WTC11 (cell line): ENCODE measurements at regions not wholly inside any gene's neighbourhood (a gene's known extent, or its start where the extent isn't known, plus 50 kb on each side); places are given as distances from the start of the nearest gene placed in this dataset.

Experiments used
- ATAC-seq: fragments of 200-7000 bp; cut with Tn5 transposase; 2 replicates; pipeline ENCODE4 v1.10.0; 2021; ENCODE audit warnings: mild to moderate bottlenecking, moderate library complexity
- CTCF ChIA-PET: fragments of 300-600 bp; sonication (Branson Sonifier 250); formaldehyde crosslinking; loops from one replicate; lab custom pipeline; 2021; ENCODE audit warnings: antibody characterized with exemption; lab: Charles Lee
- POLR2A ChIA-PET: fragments of 350-600 bp; sonication (Branson Sonifier 250); formaldehyde crosslinking; loops from one replicate; lab custom pipeline; 2021; ENCODE audit warnings: antibody characterized with exemption; lab: Charles Lee
- DNase-seq: peaks from one replicate; pipeline ENCODE4 v3.0.0; 2021; ENCODE audit warnings: low spot score
- H3K27ac Mint-ChIP-seq: 2 replicates; pipeline ENCODE4 v1.8.0; 2021; ENCODE audit warnings: mixed read lengths
- H3K27me3 Mint-ChIP-seq: 2 replicates; pipeline ENCODE4 v1.8.0; 2021; ENCODE audit warnings: low read depth, mild to moderate bottlenecking, moderate library complexity, mixed read lengths
- H3K36me3 Mint-ChIP-seq: 2 replicates; pipeline ENCODE4 v1.8.0; 2021; ENCODE audit warnings: mixed read lengths
- H3K4me1 Mint-ChIP-seq: 2 replicates; pipeline ENCODE4 v1.8.0; 2022; ENCODE audit warnings: mixed read lengths
- H3K4me3 Mint-ChIP-seq: 2 replicates; pipeline ENCODE4 v1.8.0; 2021; ENCODE audit warnings: mild to moderate bottlenecking, moderate library complexity, mixed read lengths
- H3K9me3 Mint-ChIP-seq: 2 replicates; pipeline ENCODE4 v1.8.0; 2021; ENCODE audit warnings: mixed read lengths
- ATF3 ChIP-seq: sonication (generic); formaldehyde crosslinking; conservative IDR thresholded peaks from 2 replicates; pipeline ENCODE4 v1.8.1; 2022; ENCODE audit warnings: mild to moderate bottlenecking, missing genetic modification reagents
- CREB1 ChIP-seq: sonication (generic); formaldehyde crosslinking; IDR thresholded peaks from 2 replicates; pipeline ENCODE4 v1.8.0; 2023; ENCODE audit warnings: mild to moderate bottlenecking, missing genetic modification reagents
- CREM ChIP-seq: sonication (generic); formaldehyde crosslinking; IDR thresholded peaks from 2 replicates; pipeline ENCODE4 v1.8.1; 2022; ENCODE audit warnings: mild to moderate bottlenecking, missing genetic modification reagents, moderate library complexity
- CTCF ChIP-seq: fragments of 200-600 bp; IDR thresholded peaks from 2 replicates; pipeline ENCODE4 v1.8.0; 2022; ENCODE audit warnings: antibody characterized with exemption
- E2F4 ChIP-seq: sonication (generic); formaldehyde crosslinking; IDR thresholded peaks from 2 replicates; pipeline ENCODE4 v1.8.1; 2022; ENCODE audit warnings: low read depth, mild to moderate bottlenecking, moderate library complexity, missing genetic modification reagents, borderline replicate concordance
- ESRRA ChIP-seq: sonication (generic); formaldehyde crosslinking; IDR thresholded peaks from 2 replicates; pipeline ENCODE4 v1.8.1; 2022; ENCODE audit warnings: mild to moderate bottlenecking, missing genetic modification reagents, borderline replicate concordance
- FOXP1 ChIP-seq: sonication (generic); formaldehyde crosslinking; IDR thresholded peaks from 2 replicates; pipeline ENCODE4 v1.8.0; 2022; ENCODE audit warnings: missing genetic modification reagents, mild to moderate bottlenecking, moderate library complexity, borderline replicate concordance
- GABPB1 ChIP-seq: sonication (generic); formaldehyde crosslinking; IDR thresholded peaks from 2 replicates; pipeline ENCODE4 v1.8.1; 2023; ENCODE audit warnings: mild to moderate bottlenecking, missing genetic modification reagents
- GRHL2 ChIP-seq: fragments of 250-450 bp; sonication (Bioruptor Pico); IDR thresholded peaks from 2 replicates; pipeline ENCODE4 v1.8.0; 2022; ENCODE audit warnings: mild to moderate bottlenecking, moderate library complexity; ENCODE audit not compliant: insufficient replicate concordance, severe bottlenecking
- GTF2I ChIP-seq: fragments of 250-450 bp; sonication (Bioruptor Pico); conservative IDR thresholded peaks from 2 replicates; pipeline ENCODE4 v1.4.0; 2021; ENCODE audit warnings: mild to moderate bottlenecking
- KAT7 ChIP-seq: sonication (generic); formaldehyde crosslinking; IDR thresholded peaks from 2 replicates; pipeline ENCODE4 v1.8.1; 2023; ENCODE audit warnings: missing genetic modification reagents, mild to moderate bottlenecking, borderline replicate concordance
- MAX ChIP-seq: sonication (generic); formaldehyde crosslinking; IDR thresholded peaks from 2 replicates; pipeline ENCODE4 v1.8.0; 2022; ENCODE audit warnings: mild to moderate bottlenecking, missing genetic modification reagents
- MXD4 ChIP-seq: fragments of 250-450 bp; sonication (Bioruptor Pico); IDR thresholded peaks from 2 replicates; pipeline ENCODE4 v1.8.0; 2021; ENCODE audit warnings: mild to moderate bottlenecking, moderate library complexity, borderline replicate concordance
- NFE2L1 ChIP-seq: sonication (generic); formaldehyde crosslinking; IDR thresholded peaks from 2 replicates; pipeline ENCODE4 v1.8.1; 2023; ENCODE audit warnings: missing genetic modification reagents
- NFYB ChIP-seq: sonication (generic); formaldehyde crosslinking; conservative IDR thresholded peaks from 2 replicates; pipeline ENCODE4 v1.8.0; 2022; ENCODE audit warnings: low read depth, missing genetic modification reagents
- NR1H2 ChIP-seq: sonication (generic); formaldehyde crosslinking; IDR thresholded peaks from 2 replicates; pipeline ENCODE4 v1.9.0; 2021; ENCODE audit warnings: mild to moderate bottlenecking, moderate library complexity, missing genetic modification reagents
- NR2C2 ChIP-seq: sonication (generic); formaldehyde crosslinking; IDR thresholded peaks from 2 replicates; pipeline ENCODE4 v1.8.0; 2022; ENCODE audit warnings: mild to moderate bottlenecking, missing genetic modification reagents
- PRRX2 ChIP-seq: fragments of 250-450 bp; sonication (Bioruptor Pico); IDR thresholded peaks from 2 replicates; pipeline ENCODE4 v1.8.0; 2021; ENCODE audit warnings: mild to moderate bottlenecking
- RORB ChIP-seq: fragments of 250-450 bp; sonication (Bioruptor Pico); IDR thresholded peaks from 2 replicates; pipeline ENCODE4 v1.9.0; 2021; ENCODE audit warnings: mild to moderate bottlenecking
- SMAD4 ChIP-seq: sonication (generic); formaldehyde crosslinking; IDR thresholded peaks from 2 replicates; pipeline ENCODE4 v1.8.0; 2022; ENCODE audit warnings: mild to moderate bottlenecking, missing genetic modification reagents
- TCF7 ChIP-seq: sonication (generic); formaldehyde crosslinking; IDR thresholded peaks from 2 replicates; pipeline ENCODE4 v1.8.0; 2022; ENCODE audit warnings: mild to moderate bottlenecking, low read depth, missing genetic modification reagents, moderate library complexity
- ZNF121 ChIP-seq: sonication (generic); formaldehyde crosslinking; IDR thresholded peaks from 2 replicates; pipeline ENCODE4 v1.8.0; 2023; ENCODE audit warnings: missing genetic modification reagents
- ZNF219 ChIP-seq: sonication (generic); formaldehyde crosslinking; IDR thresholded peaks from 2 replicates; pipeline ENCODE4 v1.8.0; 2023; ENCODE audit warnings: missing genetic modification reagents, mild to moderate bottlenecking, borderline replicate concordance
- ZNF317 ChIP-seq: sonication (generic); formaldehyde crosslinking; IDR thresholded peaks from 2 replicates; pipeline ENCODE4 v1.8.1; 2023; ENCODE audit warnings: low read depth, mild to moderate bottlenecking, moderate library complexity, missing genetic modification reagents, borderline replicate concordance
- ZNF396 ChIP-seq: fragments of 250-450 bp; sonication (Bioruptor Pico); IDR thresholded peaks from 2 replicates; pipeline ENCODE4 v1.8.0; 2021; ENCODE audit warnings: mild to moderate bottlenecking, moderate library complexity, borderline replicate concordance
- ZNF425 ChIP-seq: fragments of 250-450 bp; sonication (Bioruptor Pico); conservative IDR thresholded peaks from 2 replicates; pipeline ENCODE4 v1.9.0; 2021; ENCODE audit warnings: mild to moderate bottlenecking
- ZNF512 ChIP-seq: sonication (generic); formaldehyde crosslinking; IDR thresholded peaks from 2 replicates; pipeline ENCODE4 v1.8.1; 2022; ENCODE audit warnings: missing genetic modification reagents, borderline replicate concordance

GRCh38 chr6:51387907-51388306, 569.2 kb downstream of the TFAP2B start (continued):
- TF ChIP-seq ZNF425 (CRISPR knock-in tag) (no peak), CREM (no peak), GRHL2 (CRISPR knock-in tag) (no peak), KAT7 (CRISPR knock-in tag) (no peak), RORB (CRISPR knock-in tag) (no peak), ZNF219 (CRISPR knock-in tag) (no peak), ZNF512 (CRISPR knock-in tag) (no peak), CTCF (no peak), SMAD4 (no peak), ZNF317 (CRISPR knock-in tag) (no peak)

- Mint-ChIP-seq H3K36me3 (no peaks in the 10 kb centered on the region), H3K4me3 (no peak overlapping the region), H3K27ac (no peak overlapping the region), H3K9me3 (no peaks in the 10 kb centered on the region), H3K27me3 (no peaks in the 10 kb centered on the region), H3K4me1 (peaks cover 6% of the 10 kb centered on the region)
- CTCF ChIA-PET: no interaction called here
- DNase-seq (no peak), ATAC-seq (no peak)
- TF ChIP-seq ESRRA: no peak
- no peak for TF ChIP-seq FOXP1 (CRISPR knock-in tag)
- no peak for TF ChIP-seq GABPB1 (CRISPR knock-in tag)
- no peak for TF ChIP-seq PRRX2 (CRISPR knock-in tag)
- no peak for TF ChIP-seq GTF2I (CRISPR knock-in tag)
- no peak for TF ChIP-seq E2F4 (CRISPR knock-in tag)
- no peak for TF ChIP-seq ATF3 (CRISPR knock-in tag)
- no peak for TF ChIP-seq MAX (CRISPR knock-in tag)
- TF ChIP-seq ZNF396 (CRISPR knock-in tag): no peak
- no peak for TF ChIP-seq ZNF317 (CRISPR knock-in tag)
- no peak for TF ChIP-seq NR2C2 (CRISPR knock-in tag)
- TF ChIP-seq NR1H2 (CRISPR knock-in tag): no peak
- no peak for TF ChIP-seq ZNF219 (CRISPR knock-in tag)
- no peak for TF ChIP-seq MXD4 (CRISPR knock-in tag)
- no peak for TF ChIP-seq CREB1 (CRISPR knock-in tag)
- no peak for TF ChIP-seq NFE2L1 (CRISPR knock-in tag)
- TF ChIP-seq TCF7 (CRISPR knock-in tag): no peak
- TF ChIP-seq ZNF121 (CRISPR knock-in tag): no peak
- TF ChIP-seq NFYB (CRISPR knock-in tag): no peak
- POLR2A ChIA-PET: no interaction called here
These were observed 575.4 kb downstream of the TFAP2B start for GRCh38 chr6:51394061-51394460.
